Neural cell (in vitro differentiated cells): ENCODE measurements at regions not wholly inside any gene's neighbourhood (a gene's known extent, or its start where the extent isn't known, plus 50 kb on each side); places are given as distances from the start of the nearest gene placed in this dataset.

Experiments
- H2AFZ ChIP-seq: fragments of 200-600, 300-800 bp; sonication (generic), shearing (Covaris generic); 2 replicates; pipeline ENCODE4 v1.6.0; 2014; ENCODE audit warnings: low read depth, mild to moderate bottlenecking, antibody characterized with exemption, low read length, moderate library complexity
- H3F3A ChIP-seq: fragments of 200-600 bp; shearing (Covaris generic); 2 replicates; pipeline ENCODE4 v1.6.1; 2016; ENCODE audit warnings: mild to moderate bottlenecking, moderate library complexity, mixed read lengths, antibody characterized with exemption, low read length; ENCODE audit not compliant: insufficient read depth, poor library complexity, severe bottlenecking
- H3K27ac ChIP-seq: fragments of 200-600, 300-800 bp; sonication (generic), shearing (Covaris generic); 2 replicates; pipeline ENCODE4 v1.5.1; 2014; ENCODE audit warnings: mild to moderate bottlenecking, low read length, moderate library complexity
- H3K27me3 ChIP-seq: fragments of 300-800, 200-600 bp; sonication (generic), shearing (Covaris generic); 2 replicates; pipeline ENCODE4 v1.6.0; 2014; ENCODE audit warnings: mild to moderate bottlenecking, low read depth, low read length, moderate library complexity; ENCODE audit not compliant: insufficient read depth
- H3K36me3 ChIP-seq: fragments of 300-800, 200-600 bp; sonication (generic), shearing (Covaris generic); 2 replicates; pipeline ENCODE4 v1.5.1; 2014; ENCODE audit warnings: mild to moderate bottlenecking, antibody characterized with exemption, low read length, moderate library complexity; ENCODE audit not compliant: insufficient read depth
- H3K4me2 ChIP-seq: fragments of 300-800, 200-600 bp; sonication (generic), shearing (Covaris generic); 2 replicates; pipeline ENCODE4 v1.6.0; 2014; ENCODE audit warnings: mild to moderate bottlenecking, low read length
- H3K4me3 ChIP-seq: fragments of 300-800, 200-600 bp; sonication (generic), shearing (Covaris generic); 2 replicates; pipeline ENCODE4 v1.5.1; 2014; ENCODE audit warnings: mild to moderate bottlenecking, low read length, moderate library complexity
- H3K79me2 ChIP-seq: fragments of 200-600 bp; shearing (Covaris generic); replicated peaks from 2 replicates; pipeline ENCODE4 v1.6.0; 2014; ENCODE audit warnings: mild to moderate bottlenecking, low read length, moderate library complexity; ENCODE audit not compliant: insufficient read depth
- H3K9ac ChIP-seq: fragments of 300-800, 200-600 bp; sonication (generic), shearing (Covaris generic); 2 replicates; pipeline ENCODE4 v1.6.1; 2016; ENCODE audit warnings: mild to moderate bottlenecking, low read length, mixed read lengths
- H3K9me2 ChIP-seq: fragments of 200-600 bp; shearing (Covaris generic); 2 replicates; pipeline ENCODE4 v1.6.1; 2016; ENCODE audit warnings: mild to moderate bottlenecking, low read length, mixed read lengths; ENCODE audit not compliant: insufficient read depth
- H3K9me3 ChIP-seq: fragments of 200-600, 300-800 bp; sonication (generic), shearing (Covaris generic); 2 replicates; pipeline ENCODE4 v1.6.1; 2016; ENCODE audit warnings: mild to moderate bottlenecking, mixed run types, low read length, moderate library complexity, mixed read lengths
- H4K20me1 ChIP-seq: fragments of 200-600 bp; shearing (Covaris generic); 2 replicates; pipeline ENCODE4 v1.6.1; 2016; ENCODE audit warnings: mild to moderate bottlenecking, mixed run types; ENCODE audit not compliant: insufficient read depth
- CTCF ChIP-seq: fragments of 450-650 bp; IDR thresholded peaks from 2 replicates; pipeline ENCODE4 v1.5.1; 2014; ENCODE audit warnings: antibody characterized with exemption, mild to moderate bottlenecking, moderate library complexity; ENCODE audit not compliant: poor library complexity, severe bottlenecking
- EP300 ChIP-seq: fragments of 450-650 bp; conservative IDR thresholded peaks from 2 replicates; pipeline ENCODE4 v1.6.1; 2014; ENCODE audit warnings: antibody characterized with exemption, mild to moderate bottlenecking, moderate library complexity; ENCODE audit not compliant: poor library complexity, severe bottlenecking
- EZH2 ChIP-seq: fragments of 200-600, 300-800 bp; shearing (Covaris generic), sonication (generic); IDR thresholded peaks from 2 replicates; pipeline ENCODE4 v1.6.1; 2014; ENCODE audit warnings: antibody characterized with exemption, low read length, borderline replicate concordance, mild to moderate bottlenecking; ENCODE audit not compliant: insufficient read depth, poor library complexity, severe bottlenecking
- MXI1 ChIP-seq: fragments of 450-650 bp; conservative IDR thresholded peaks from 2 replicates; pipeline ENCODE4 v1.6.1; 2014; ENCODE audit warnings: antibody characterized with exemption, mild to moderate bottlenecking; ENCODE audit not compliant: poor library complexity, severe bottlenecking
- POLR2AphosphoS5 ChIP-seq: IDR thresholded peaks from 2 replicates; pipeline ENCODE4 v1.6.1; 2012
- RAD21 ChIP-seq: fragments of 450-650 bp; conservative IDR thresholded peaks from 2 replicates; pipeline ENCODE4 v1.6.1; 2014; ENCODE audit warnings: antibody characterized with exemption, mild to moderate bottlenecking, moderate library complexity
- REST ChIP-seq: IDR thresholded peaks from 2 replicates; pipeline ENCODE4 v1.6.1; 2012; ENCODE audit warnings: borderline replicate concordance
- SMC3 ChIP-seq: fragments of 450-650 bp; conservative IDR thresholded peaks from 2 replicates; pipeline ENCODE4 v1.6.1; 2014; ENCODE audit warnings: antibody characterized with exemption, mild to moderate bottlenecking, moderate library complexity; ENCODE audit not compliant: poor library complexity
- TAF1 ChIP-seq: IDR thresholded peaks from 2 replicates; pipeline ENCODE4 v1.6.1; 2012; ENCODE audit warnings: low read depth

GRCh38 chr5:161176221-161176620, 324.2 kb upstream of the ATP10B start:
- H3K79me2 ChIP-seq, result no peaks in the 10 kb centered on the region
- no peaks in the 10 kb centered on the region for H3F3A ChIP-seq
- no peaks in the 10 kb centered on the region for H3K9me3 ChIP-seq
- no peaks in the 10 kb centered on the region for H4K20me1 ChIP-seq
- H3K4me3 ChIP-seq, result no peak overlapping the region
- H3K4me2 ChIP-seq, result no peak overlapping the region
- H3K9ac ChIP-seq, result no peak overlapping the region
- no peak for TF ChIP-seq MXI1
- no peak for TF ChIP-seq RAD21
- TF ChIP-seq TAF1, result no peak
- no peak for TF ChIP-seq REST
- TF ChIP-seq EZH2, result no peak
- TF ChIP-seq SMC3, result no peak
- TF ChIP-seq EP300, result no peak
- TF ChIP-seq POLR2AphosphoS5, result no peak
- H2AFZ ChIP-seq, result no peak overlapping the region
- no peaks in the 10 kb centered on the region for H3K36me3 ChIP-seq
- no peaks in the 10 kb centered on the region for H3K27me3 ChIP-seq
- H3K9me2 ChIP-seq, result no peaks in the 10 kb centered on the region
- H3K27ac ChIP-seq, result no peak overlapping the region

GRCh38 chr5:161169776-161170175, 317.8 kb upstream of the ATP10B start:
- Histone ChIP-seq H3K4me2 (no peak overlapping the region), H3K4me3 (no peak overlapping the region), H3K27me3 (no peaks in the 10 kb centered on the region), H3K27ac (no peak overlapping the region), H3K36me3 (no peaks in the 10 kb centered on the region), H2AFZ (no peak overlapping the region), H3K79me2 (no peaks in the 10 kb centered on the region), H3K9me2 (no peaks in the 10 kb centered on the region), H4K20me1 (no peaks in the 10 kb centered on the region), H3K9me3 (no peaks in the 10 kb centered on the region), H3K9ac (no peak overlapping the region), H3F3A (no peaks in the 10 kb centered on the region)
- TF ChIP-seq POLR2AphosphoS5 (no peak), EP300 (no peak), RAD21 (no peak), SMC3 (no peak), TAF1 (no peak), MXI1 (no peak), EZH2 (no peak), CTCF (no peak), REST (no peak)
